Uterus (tissue), 3 donors: ENCODE measurements at regions not wholly inside any gene's neighbourhood (a gene's known extent, or its start where the extent isn't known, plus 50 kb on each side); places are given as distances from the start of the nearest gene placed in this dataset.

ENCODE experiments used
- DNase-seq, 2 donors: peaks; one replicate each; pipeline ENCODE4 v3.0.0-alpha.2; 2019 to 2020
- H3K27ac ChIP-seq, 2 donors: fragments of 200-600 bp; sonication (generic); 1 replicate in 1 of 2; 2 replicates in 1 of 2; pipeline ENCODE4 v1.5.1; 2016 to 2018
- H3K27me3 ChIP-seq, 2 donors: fragments of 200-600 bp; sonication (generic); one replicate each; pipeline ENCODE4 v1.5.1; 2018 to 2019; ENCODE audit warnings: control low read depth in 1 of 2
- H3K36me3 ChIP-seq, 2 donors: fragments of 200-600 bp; sonication (generic); one replicate each; pipeline ENCODE4 v1.5.1; 2019; ENCODE audit warnings: control low read depth in 1 of 2
- H3K4me1 ChIP-seq, 2 donors: fragments of 200-600 bp; sonication (generic); one replicate each; pipeline ENCODE4 v1.5.1; 2018 to 2019; ENCODE audit warnings: control low read depth in 1 of 2
- H3K4me3 ChIP-seq, 2 donors: fragments of 200-600 bp; sonication (generic); 1 replicate in 1 of 2; 2 replicates in 1 of 2; pipeline ENCODE4 v1.5.1; 2018 to 2019; ENCODE audit warnings: mild to moderate bottlenecking in 1 of 2
- H3K9me3 ChIP-seq, 2 donors: fragments of 200-600 bp; sonication (generic); one replicate each; pipeline ENCODE4 v1.5.1; 2019; ENCODE audit warnings: control low read depth in 1 of 2
- POLR2A ChIP-seq, 2 donors: fragments of 450-650 bp; IDR thresholded peaks; one replicate each; pipeline ENCODE4 v1.6.1; 2016; ENCODE audit warnings: antibody characterized with exemption in 2 of 2, mild to moderate bottlenecking in 1 of 2, moderate library complexity in 1 of 2
- intact Hi-C: fragments of 100-400 bp; cut with DNase I; formaldehyde crosslinking; loops from one replicate; pipeline ENCODE4 v1.15.1; 2023; ENCODE audit warnings: low total_unique reads
- TF ChIP-seq, protein P1 (sequence below), 4 experiments: fragments of 200-600 bp in 2 of 4; fragments of 450-650 bp in 2 of 4; sonication (generic) in 2 of 4; IDR thresholded peaks; one replicate each; pipeline ENCODE4 v1.5.1; 2016 to 2019; ENCODE audit warnings: antibody characterized with exemption in 4 of 4, mild to moderate bottlenecking in 2 of 4, moderate library complexity in 1 of 4
- donor health status: DM: yes; HTN: yes; CAD: no.

DNA sequence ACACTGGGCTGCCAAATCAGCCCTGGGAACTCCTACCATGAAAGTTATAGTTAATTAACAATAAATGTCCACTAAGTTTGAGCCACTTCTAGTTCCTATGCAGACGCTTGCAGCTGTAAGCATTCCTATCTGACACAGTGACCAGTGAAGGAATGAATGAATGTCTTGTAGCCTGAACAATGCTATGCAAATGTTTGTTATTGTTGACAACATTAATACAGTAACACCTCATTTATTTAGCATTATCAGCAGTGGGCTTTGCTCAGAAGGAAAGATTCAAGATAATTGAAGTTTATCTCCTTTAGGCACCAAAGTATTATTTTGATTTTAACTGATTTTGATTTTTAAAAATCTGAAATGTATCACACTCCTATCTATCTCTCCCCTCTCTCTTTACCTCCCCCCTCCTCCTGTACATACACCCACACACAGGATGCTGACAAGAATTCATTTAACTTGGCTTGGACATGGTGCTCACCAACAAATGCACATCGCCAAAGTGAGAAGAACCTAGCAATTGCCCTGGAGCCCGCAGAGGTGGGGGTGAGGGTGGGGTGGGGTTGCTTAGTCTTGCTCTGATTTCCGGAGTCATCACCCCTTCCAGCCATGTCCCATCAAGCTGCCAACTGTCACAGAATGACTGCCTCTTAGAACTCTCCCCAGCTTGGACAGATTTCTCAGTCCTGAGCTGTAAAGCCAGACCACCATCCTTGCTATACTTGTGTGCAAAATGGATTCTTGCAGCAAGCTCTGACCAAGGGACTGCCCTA is 215.3 kb upstream of the CSF3R start:
- Histone ChIP-seq H3K27ac (no peak overlapping the region), H3K9me3 (no peaks in the 10 kb centered on the region), H3K36me3 (no peaks in the 10 kb centered on the region), H3K4me3 (no peak overlapping the region), H3K4me1 (no peaks in the 10 kb centered on the region), H3K27me3 (no peaks in the 10 kb centered on the region)
- intact Hi-C loops, result no loop called here
- TF ChIP-seq, protein P1, sequence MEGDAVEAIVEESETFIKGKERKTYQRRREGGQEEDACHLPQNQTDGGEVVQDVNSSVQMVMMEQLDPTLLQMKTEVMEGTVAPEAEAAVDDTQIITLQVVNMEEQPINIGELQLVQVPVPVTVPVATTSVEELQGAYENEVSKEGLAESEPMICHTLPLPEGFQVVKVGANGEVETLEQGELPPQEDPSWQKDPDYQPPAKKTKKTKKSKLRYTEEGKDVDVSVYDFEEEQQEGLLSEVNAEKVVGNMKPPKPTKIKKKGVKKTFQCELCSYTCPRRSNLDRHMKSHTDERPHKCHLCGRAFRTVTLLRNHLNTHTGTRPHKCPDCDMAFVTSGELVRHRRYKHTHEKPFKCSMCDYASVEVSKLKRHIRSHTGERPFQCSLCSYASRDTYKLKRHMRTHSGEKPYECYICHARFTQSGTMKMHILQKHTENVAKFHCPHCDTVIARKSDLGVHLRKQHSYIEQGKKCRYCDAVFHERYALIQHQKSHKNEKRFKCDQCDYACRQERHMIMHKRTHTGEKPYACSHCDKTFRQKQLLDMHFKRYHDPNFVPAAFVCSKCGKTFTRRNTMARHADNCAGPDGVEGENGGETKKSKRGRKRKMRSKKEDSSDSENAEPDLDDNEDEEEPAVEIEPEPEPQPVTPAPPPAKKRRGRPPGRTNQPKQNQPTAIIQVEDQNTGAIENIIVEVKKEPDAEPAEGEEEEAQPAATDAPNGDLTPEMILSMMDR (IDR thresholded peaks at IDR 0.05), result no peak
- TF ChIP-seq POLR2A (IDR thresholded peaks at IDR 0.05), result no peak
- DNase-seq, result no peak

DNA sequence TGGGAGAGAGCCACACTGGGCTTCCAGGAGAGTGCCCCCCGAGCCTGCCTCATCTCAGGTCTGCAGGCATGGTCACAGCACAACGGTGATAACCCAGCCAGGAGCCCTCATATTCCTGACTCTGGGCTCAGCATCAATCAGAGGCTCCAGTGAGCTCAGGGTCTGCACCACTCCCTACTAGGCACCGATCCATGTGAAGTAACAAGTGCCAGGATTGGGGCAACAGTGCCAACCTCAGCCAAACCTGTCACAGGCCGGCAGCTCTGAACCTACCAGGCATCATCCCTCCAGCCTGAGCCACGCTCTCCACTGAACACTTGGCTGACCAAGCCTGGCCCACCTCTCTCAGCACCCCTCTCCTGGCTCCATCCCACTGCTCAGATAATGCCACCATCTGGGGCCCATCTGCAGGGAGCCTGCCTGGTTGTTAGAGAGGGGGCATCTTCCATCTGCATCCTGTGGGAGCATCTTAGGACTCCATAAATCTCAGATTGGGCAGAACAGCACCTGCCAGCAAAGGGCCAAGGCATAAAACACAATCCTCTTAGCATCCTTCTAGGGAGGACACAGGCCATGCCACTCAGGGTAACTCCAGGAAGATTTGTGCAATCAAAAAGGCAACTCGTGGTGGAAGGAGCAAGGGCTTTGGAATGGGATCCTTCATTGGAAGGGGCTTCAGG is 213.7 kb upstream of the CSF3R start:
- H3K27ac ChIP-seq, result no peak overlapping the region
- no peak overlapping the region for H3K4me3 ChIP-seq
- intact Hi-C loops, result no loop called here
- DNase-seq, result no peak
- H3K4me1 ChIP-seq, result no peaks in the 10 kb centered on the region
- H3K36me3 ChIP-seq, result no peaks in the 10 kb centered on the region
- no peaks in the 10 kb centered on the region for H3K27me3 ChIP-seq
- TF ChIP-seq, protein P1 (IDR thresholded peaks at IDR 0.05), result no peak
- TF ChIP-seq POLR2A (IDR thresholded peaks at IDR 0.05), result no peak
- H3K9me3 ChIP-seq, result no peaks in the 10 kb centered on the region

DNA sequence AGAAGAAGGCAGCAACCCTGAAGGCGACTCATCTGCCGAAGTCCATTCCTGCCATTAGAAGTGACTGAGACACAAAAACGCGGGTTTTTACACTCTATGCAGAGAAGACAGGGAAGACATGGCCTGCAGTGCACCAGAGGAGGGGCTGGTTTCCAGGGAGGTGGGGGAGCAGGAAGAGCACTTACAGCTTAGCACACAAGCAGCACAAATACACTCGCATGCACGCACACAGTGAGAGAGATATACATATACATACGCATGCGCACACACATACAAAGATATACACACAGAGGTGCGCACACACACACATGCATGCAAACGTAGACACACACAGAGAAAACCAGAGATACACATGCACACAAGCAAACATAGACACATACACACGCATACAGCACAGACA is 210.9 kb upstream of the CSF3R start:
- H3K27ac ChIP-seq, result no peak overlapping the region
- TF ChIP-seq POLR2A (IDR thresholded peaks at IDR 0.05), result no peak
- TF ChIP-seq, protein P1 (IDR thresholded peaks at IDR 0.05), result no peak
- no peak for DNase-seq
- no peak overlapping the region for H3K4me3 ChIP-seq
- H3K9me3 ChIP-seq, result no peaks in the 10 kb centered on the region
- no peaks in the 10 kb centered on the region for H3K27me3 ChIP-seq
- no peaks in the 10 kb centered on the region for H3K4me1 ChIP-seq
- H3K36me3 ChIP-seq, result no peaks in the 10 kb centered on the region
- intact Hi-C loops, result no loop called here

DNA sequence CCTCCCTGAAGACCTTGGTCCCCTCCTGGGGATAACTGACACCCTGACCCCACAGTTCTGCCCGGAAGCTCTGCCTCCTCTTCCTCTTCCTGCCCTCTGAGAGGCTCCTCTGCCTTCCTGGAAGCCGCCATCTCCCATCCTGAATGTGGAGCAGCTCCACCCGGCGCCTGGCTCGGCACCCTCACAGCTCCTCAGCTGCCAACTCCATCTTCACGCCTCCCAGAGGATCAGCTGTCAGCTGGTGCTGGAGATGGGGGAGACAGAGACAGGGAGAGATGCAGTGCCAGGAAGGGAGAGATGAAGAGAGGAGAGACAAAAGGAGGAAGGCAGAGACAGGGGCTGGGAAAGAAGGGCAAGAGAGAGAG is 210.4 kb upstream of the CSF3R start:
- intact Hi-C loops, result no loop called here
- no peaks in the 10 kb centered on the region for H3K27me3 ChIP-seq
- H3K36me3 ChIP-seq, result no peaks in the 10 kb centered on the region
- no peak overlapping the region for H3K27ac ChIP-seq
- H3K4me1 ChIP-seq, result no peaks in the 10 kb centered on the region
- DNase-seq, result no peak
- no peak overlapping the region for H3K4me3 ChIP-seq
- no peak for TF ChIP-seq POLR2A (IDR thresholded peaks at IDR 0.05)
- TF ChIP-seq, protein P1 (IDR thresholded peaks at IDR 0.05), result no peak
- no peaks in the 10 kb centered on the region for H3K9me3 ChIP-seq

DNA sequence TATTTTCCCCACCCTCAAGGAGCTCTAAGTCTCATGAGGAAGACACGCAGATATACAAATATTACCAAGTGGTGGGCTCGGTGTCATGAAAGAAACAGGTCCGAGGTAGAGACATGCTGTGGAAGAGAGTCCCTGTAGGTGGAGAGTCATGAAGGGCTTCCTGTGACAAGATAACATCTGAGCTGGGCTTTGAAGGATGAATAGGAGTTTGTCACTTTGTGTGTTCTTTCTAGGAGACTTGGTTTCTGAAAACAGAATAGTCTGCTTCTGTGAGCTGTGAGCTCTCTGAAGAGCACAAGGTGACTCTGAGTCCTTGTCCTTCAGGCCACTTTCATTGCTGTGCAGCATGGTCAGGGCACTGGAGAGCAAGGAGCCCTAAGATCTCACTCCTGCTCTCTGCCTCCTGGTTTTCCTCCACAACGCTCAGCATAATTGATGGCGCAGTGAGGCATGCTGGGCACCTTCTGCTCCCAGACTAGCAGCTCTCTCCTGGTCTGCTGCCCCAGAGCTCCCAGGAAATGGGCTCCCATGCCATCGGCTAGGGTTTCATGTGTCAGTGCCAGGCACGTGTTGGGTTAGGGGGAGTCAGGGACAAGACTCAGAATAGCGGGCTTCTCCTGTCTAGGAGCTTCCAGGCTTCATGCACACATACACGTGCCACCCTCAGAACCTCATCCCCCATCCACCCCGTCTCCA is 209.9 kb upstream of the CSF3R start:
- DNase-seq, result no peak
- TF ChIP-seq, protein P1 (IDR thresholded peaks at IDR 0.05), result no peak
- no peak for TF ChIP-seq POLR2A (IDR thresholded peaks at IDR 0.05)
- intact Hi-C loops, result no loop called here

More for the DNA sequence above, 209.9 kb upstream of the CSF3R start:
- H3K27me3 ChIP-seq, result no peaks in the 10 kb centered on the region
- no peaks in the 10 kb centered on the region for H3K9me3 ChIP-seq
- no peaks in the 10 kb centered on the region for H3K4me1 ChIP-seq
- no peaks in the 10 kb centered on the region for H3K36me3 ChIP-seq
- no peak overlapping the region for H3K27ac ChIP-seq
- H3K4me3 ChIP-seq, result no peak overlapping the region
